HG03060 (cell line): ENCODE measurements at regions not wholly inside any gene's neighbourhood (a gene's known extent, or its start where the extent isn't known, plus 50 kb on each side); places are given as distances from the start of the nearest gene placed in this dataset.

Experiments
- ATAC-seq: cut with Tn5 transposase; IDR thresholded peaks from one replicate; pipeline ENCODE4 v1.9.1; 2021; ENCODE audit warnings: low read depth, moderate number of reproducible peaks; ENCODE audit not compliant: unreplicated experiment

DNA sequence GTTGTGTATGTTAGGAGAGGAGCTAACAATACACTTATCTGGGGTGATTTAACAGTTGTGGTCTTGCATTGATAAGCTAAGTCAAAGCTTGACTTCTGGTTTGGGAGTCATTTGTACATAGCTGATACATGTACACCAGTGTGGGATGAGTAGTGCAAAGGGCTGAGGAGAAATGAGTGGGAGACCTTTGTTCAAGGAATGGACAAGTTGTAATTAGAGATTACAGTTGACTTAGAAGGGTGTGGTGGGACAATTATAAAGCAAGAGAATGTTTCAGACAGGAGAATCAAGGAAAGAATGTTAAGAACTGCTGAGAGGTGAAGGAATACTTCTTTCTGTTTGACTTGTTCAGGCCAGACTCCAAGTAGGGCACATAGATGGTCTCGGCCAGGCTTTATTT, 209.7 kb upstream of the STEAP4 start:
- ATAC-seq = no peak

DNA sequence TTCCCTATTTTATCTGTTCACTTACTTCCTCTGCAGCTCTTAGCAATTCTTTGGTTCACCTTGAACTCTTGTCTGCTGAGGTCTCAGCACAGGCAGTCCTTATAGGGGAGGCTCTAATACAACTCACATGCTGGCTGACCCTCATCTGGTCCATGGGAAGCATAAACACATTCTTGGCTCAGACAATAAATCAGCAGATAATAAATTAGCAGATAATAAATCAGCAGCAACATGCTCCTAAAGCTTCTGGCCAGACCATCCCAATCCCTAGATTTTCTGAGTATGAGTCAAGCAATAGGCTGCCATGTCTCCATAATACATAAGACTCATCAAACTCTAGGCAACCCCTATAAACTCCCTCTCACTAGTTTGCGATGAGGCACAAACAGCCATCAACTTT, 208.6 kb upstream of the STEAP4 start:
- ATAC-seq = no peak

DNA sequence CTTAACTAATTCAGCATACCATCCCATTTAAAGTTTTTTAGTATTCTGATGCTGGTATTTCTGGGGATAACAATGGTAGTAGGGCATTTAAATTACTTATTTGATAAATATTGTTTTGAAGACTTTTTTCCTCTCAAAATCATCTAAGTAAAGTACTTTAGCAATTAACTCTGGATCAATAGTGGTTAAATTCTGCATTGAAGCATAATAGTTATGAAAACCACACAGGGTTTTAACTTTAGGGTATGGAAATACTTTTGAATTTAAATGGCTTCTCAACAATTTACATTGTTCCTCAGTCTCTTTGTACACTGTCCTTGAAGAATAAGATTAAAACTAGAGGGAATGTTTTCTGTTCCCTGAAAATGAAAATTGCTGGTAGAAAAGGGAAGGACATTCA, 202.6 kb upstream of the STEAP4 start:
- ATAC-seq = no peak

DNA sequence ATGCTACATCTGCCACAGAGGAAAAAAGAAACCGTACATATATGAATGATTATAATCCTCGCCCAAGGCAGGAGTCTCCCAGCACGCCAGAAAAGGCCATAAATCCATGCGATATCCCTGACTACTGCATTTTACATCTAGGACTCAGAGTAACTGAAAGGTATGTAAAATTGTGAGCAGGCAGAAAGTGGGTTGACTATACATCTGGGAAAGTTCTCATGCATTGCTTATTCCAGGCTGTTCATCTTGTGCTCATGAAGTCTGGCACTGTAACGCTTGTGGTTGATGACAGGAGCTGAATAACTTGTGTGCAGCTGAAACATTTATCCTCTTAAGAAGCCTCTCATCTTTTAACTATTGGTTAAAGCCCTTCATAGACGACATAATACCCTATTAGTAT, 193.4 kb upstream of the STEAP4 start:
- ATAC-seq = no peak

DNA sequence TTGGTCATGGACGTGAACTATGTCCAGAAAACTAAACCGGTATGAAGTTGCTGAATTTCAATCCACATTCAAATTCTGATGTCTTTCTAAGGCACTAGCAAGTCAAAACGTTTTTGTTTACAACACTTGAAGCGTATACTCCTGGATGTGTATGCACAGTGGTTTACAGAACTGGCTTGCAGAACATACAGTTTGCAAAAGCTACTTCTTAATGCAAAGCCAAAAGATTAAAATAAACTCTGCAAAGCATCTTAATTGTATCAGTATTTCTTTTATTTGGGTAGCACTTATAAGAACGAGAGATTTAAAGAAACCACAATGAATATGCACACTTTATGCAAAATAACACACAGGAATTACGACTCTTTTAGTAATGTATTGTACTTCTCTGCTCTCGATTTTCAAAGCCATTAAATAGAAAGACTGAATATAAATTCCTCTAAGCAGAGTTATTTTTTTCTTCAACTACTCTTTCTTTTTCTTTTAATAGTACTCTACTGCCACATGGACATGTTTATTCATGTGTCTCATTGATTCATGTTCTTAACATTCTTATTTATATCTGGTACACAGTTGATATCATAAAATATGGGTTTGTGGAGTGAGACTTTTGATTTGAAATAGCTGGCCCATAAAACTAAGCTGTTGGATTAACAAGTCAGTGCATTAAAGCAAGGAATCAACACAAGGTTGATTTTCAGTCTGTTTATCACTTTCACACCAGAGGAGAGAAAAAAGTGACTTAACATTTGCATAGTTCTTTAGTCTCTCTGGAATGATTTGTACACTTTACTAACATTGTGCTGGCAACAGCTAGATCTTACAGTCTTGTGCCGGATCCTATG, 189.4 kb upstream of the STEAP4 start:
- no peak for ATAC-seq

DNA sequence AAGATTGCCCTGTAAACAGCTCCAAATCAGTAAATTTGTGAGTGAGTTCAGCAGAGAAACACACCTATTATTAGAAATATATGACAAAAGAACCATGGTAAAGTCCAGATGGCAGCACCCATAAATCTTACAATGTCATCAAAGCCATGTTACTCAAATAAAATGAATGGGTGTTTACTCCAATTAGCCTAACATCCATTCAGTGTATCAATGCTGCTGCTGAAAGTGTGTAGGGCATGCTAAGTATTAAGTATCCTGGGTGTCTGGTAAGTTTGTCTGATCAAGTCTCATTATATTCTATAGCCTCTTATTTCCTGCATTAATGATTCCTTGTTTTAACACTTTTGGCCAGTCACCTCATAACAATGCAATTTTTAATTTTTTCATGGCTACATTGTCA, 185.5 kb upstream of the STEAP4 start:
- ATAC-seq = no peak

DNA sequence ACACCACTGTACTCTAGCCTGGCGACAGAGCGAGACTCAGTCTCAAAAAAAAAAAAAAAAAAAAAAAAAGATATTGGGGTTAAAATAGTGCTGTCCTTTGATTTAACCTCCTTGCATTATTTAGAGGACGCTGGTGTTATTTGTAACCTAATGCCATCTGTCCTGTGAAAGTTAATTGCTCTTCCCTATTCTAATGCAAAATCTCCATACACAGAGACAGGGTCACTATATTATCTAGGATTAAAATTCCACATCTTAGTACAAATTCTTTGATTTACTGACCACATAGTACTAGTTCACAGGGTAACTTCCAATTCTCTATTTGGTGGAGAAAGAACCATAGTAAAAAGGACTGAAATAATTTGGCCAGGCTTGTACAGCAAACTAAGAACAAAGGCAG, 184.2 kb upstream of the STEAP4 start:
- no peak for ATAC-seq

DNA sequence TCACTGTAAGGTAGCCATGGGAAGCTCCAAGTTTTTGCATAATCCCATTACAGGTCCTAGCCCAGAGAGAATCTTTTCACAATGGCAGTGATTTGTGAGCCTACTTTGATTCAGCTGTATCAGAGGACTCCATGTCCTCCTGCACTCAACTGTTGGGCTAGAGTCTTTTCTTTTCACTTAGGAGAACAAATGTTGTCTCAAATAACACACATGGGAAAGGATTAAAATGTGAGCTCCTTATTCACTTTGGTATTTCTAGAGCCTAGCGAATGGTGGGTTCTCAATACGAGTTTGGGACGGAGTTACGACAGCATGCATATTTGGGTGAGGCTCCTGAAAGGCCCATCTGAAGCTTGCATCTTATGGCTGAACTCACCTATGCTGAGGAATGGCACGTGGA, 183.5 kb upstream of the STEAP4 start:
- no peak for ATAC-seq

DNA sequence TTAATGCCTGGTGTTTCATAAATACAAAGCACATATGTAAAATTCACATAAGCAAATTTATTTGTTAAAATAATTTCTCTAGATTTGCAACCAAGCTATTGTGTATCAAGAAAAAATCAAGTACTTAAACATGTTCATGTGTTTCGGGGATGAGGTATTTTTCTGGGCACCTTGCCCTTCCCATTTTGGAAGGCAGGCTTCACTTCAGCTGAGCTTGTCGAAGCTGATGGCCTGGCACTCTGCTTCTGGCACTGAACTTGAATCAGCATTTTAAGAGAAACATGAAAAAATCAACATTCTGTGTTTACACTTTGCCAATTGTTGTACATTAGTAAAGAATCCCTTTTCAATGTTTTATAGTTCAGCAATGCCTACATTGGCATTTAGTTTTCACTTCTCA, 179.1 kb upstream of the STEAP4 start:
- no peak for ATAC-seq

DNA sequence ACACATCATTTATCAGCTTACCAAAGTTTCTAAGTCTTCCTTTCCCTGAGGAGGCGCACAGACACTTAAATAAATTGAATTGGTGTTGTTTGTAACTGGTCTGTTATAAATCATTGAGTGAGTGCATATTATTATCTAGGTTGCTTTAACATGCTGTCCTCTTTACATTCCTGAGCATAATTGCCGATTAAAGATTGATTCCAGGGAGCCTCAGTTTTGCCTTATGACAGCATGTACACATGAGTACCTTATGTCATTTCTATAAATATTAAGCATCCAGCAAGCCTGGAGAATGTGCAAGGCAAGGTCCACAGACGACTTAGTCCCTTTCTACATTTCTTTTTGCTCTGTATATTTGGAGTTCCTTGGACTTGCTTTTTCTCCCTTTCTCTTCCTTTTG, 177.9 kb upstream of the STEAP4 start:
- no peak for ATAC-seq

DNA sequence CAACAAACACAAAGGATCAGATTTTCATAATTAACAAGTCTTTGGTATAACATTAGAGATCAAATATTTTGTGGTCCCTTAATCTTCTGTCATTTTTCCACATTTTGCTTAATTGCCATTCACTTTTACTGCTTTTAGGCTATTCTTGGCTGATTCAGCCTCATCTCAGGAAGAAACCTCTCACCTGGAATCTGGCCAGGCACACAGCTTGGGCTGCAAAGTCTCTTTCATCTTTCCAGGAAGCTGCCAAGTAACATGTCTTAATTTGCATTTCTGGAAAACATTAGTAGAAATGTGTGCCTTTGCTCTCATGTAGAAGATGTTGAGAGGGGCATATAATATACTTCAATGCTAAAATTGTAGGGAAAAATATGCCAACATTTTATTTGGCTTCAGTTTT, 174.2 kb upstream of the STEAP4 start:
- no peak for ATAC-seq

DNA sequence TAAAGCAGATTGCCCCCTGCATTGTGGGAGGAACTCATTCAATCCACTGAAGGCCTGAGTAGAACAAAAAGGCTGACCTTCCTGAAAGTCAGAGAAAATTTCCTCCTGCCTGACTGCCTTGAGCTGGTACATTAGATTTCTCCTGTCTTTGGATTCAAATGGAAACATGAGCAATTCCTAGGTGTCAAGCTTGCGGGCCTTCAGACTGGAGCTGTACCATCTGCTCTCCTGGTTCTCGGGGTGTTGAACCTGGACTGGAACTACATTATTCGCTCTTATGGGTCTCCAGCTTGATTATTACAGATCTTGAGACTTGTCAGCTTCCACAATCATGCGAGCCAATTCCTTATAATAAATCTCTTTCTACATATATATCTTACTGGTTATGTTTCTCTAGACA, 173.6 kb upstream of the STEAP4 start:
- no peak for ATAC-seq

DNA sequence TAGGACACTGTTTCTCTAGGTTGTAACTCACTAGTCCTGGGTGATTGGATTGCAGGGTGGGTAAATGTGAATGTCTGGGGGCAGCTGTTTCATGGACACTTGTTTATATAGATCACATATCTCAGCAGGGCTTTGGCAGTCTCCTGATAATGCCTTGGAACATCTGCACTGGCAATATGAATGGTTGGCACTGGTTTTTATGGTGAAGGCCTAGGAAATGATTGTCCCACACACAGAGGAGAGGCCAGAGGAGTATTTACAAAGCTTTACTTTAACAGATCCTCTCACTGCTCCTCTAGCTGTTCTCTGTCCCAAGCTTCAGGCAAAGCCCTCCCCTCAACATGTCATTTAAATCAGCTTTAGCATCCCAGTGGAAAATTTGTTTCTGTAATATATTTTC, 171.3 kb upstream of the STEAP4 start:
- no peak for ATAC-seq

DNA sequence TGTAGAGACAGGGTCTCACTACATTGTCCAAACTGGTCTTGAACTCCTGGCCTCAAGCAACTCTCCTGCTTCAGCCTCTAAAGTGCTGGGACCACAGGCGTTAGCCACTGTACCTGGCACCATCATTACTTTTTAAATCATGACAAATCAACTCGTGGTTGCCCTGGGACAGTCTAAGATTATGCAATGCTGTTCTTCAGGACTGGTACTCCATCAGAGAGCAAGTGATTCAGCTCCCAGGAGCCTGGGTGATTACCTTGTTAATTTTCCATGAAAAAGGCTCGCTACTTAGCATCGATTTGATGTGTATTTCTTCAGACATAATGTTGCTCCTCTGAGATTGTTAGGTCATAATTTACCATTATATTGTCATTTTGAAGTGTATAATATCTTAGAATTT, 158.9 kb upstream of the STEAP4 start:
- ATAC-seq = no peak

DNA sequence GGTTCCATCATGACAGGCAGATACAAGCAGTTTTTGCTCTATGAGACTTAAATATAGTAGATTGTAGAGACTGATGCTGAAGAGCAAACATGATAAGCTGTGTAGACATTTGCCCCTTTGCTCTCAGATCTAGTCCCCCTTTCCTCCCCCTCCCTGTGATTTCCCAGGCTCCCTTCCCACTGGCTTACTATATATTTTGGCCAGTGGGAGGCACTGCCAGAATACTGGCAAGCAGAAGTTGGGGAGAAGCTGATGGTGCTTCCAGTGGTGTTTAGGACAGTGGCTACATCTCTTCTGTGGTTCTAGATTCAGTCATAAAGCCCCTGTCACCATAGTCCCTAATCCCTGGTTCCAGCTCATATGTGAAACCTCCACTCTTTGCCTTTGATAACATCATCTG, 156.1 kb upstream of the STEAP4 start:
- no peak for ATAC-seq

DNA sequence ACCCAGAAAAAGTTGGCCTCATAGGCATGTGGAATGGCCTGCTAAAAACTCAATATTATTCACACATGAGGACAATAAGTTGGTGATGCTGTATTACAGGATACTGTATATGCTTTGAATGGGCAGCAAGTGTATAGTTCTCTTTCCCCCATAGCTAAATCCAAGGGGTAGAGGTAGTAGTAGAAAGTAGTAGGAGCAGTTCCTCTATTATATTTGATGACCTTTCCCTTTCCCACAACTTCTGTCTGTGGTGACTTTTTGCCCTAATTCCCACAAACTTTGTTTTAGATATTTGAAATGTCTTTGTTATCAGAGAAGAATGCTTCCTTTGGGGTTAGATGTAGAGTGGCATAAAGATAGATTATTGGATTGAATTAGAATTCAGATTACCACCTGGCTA, 154.0 kb upstream of the STEAP4 start:
- ATAC-seq = no peak

DNA sequence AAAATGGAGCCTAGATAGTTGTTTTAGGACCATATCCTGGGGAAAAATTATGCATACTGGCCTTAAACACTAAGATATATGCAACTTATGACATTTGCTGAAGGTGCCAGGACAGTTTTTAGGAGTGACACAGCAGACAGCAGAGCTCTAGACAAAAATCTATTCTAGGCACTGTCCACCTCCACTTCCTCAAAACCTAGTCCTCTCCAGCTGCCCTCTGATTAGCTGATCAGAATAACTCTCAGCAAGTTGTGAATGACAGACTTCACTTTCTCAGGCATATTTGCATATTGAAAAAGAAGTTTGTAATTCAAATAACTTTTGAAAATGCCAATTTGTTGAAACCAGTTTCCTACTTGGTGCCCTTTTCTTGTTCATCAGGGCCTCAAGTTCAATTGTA, 152.3 kb upstream of the STEAP4 start:
- ATAC-seq = no peak

DNA sequence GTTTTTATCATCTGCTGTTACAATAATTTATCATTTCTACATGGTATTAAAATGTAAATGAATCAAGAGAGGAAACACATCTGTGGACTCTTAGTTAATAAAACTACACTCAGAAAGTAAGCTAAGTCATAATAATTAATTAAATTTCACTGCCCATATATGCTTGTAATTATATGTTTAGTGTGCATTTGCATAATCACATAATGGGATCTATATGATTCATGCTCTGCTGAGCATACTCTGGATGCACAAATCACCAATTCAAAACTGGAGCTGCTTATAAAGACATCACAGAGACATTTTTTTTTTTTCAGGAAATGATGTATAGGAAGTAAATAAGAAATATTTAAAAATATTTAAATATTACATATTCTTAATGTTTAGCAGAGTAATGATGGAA, 151.6 kb upstream of the STEAP4 start:
- no peak for ATAC-seq

DNA sequence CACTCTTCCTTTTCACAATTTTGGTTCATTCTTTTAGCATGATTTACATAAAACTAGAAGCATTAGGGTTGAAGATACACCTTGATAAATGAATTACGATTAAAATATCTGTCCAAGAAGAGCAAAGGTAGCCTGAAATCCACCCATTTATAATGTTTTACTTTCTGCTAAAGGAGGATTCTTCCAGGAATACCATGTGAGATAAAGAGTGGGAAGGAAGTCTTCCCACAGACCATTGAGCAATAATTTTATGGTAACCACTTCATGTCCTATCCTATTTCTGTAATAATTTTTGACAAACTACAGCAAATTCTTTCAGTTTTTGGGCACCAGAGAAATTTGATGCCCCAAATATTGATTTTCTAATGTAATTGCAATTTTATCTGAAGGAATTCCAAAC, 150.6 kb upstream of the STEAP4 start:
- ATAC-seq = no peak

DNA sequence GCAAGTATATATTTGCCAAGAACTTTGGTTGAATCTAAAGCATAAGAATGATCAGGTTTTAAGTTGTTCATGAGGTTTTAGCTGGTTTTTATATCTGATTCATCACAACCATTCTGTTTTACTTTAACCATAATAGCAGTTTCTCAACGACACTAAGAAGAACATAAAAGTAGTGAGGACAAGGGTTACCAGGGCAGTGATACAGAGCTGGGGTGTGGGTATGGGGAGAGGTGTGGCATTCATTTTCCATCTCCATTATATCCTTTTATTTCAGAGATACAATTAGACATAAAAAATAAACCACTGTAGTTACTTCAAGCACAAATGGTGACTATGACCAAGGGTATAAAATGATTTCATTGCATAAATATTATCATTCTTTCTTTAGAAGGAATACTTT, 149.8 kb upstream of the STEAP4 start:
- no peak for ATAC-seq

DNA sequence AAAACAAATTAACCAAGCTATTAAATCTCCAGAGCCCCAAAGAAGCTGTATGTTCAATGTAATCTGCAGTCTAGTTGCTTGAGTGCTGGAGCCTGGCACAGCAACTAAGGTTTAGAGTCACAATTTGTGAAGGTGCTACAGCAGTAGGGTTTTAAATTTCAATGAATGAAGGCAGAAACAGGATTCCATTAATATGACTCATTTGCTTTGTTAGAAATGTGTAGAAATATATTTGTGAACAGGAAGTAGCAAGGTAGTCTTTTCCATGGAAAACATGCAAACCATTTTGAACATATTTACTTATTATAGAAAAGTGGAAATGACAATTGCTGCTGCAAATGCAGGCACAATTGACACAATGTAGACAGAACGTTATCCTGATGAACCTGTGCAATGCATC, 149.0 kb upstream of the STEAP4 start:
- ATAC-seq = no peak

DNA sequence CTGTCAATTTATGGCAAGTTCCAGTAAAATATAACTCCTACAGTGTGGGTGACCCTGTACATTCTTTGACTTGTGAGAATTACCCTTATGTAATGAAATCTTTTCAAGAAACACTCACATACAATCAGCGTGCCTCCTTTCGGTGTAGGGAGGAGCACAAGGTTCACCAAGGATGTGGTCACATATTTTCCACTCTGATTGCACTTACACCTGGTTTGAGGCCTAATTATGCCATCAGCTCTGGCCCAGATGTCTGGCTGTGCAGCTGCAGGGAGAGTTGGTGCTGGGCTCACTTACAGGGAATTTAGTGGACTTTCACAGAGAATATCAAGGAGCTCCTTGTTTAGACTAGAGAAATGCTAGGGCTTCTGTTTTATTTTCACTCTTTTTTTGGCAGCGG, 146.0 kb upstream of the STEAP4 start:
- no peak for ATAC-seq

DNA sequence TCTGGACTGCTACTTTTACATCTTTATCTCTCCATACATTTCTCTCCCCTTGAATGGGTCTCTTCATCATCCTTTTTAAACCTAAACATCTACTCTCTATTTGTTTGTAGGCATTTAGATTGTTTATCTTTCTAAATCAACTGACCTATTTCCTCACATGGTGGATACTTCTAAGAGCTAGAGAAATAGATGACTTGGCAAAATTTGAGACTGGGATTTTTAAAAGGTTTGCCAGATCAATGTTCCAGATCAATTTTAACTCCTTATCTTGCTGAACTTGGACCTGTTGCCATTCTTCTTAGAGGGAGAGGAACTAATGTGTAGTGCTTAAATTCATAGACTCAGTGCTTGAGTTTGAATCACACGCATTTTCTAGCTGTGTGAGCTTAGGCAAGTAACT, 144.2 kb upstream of the STEAP4 start:
- ATAC-seq = no peak
